ENCODE measurements at regions not wholly inside any gene's neighbourhood (a gene's known extent, or its start where the extent isn't known, plus 50 kb on each side); places are given as distances from the start of the nearest gene placed in this dataset.

DNA sequence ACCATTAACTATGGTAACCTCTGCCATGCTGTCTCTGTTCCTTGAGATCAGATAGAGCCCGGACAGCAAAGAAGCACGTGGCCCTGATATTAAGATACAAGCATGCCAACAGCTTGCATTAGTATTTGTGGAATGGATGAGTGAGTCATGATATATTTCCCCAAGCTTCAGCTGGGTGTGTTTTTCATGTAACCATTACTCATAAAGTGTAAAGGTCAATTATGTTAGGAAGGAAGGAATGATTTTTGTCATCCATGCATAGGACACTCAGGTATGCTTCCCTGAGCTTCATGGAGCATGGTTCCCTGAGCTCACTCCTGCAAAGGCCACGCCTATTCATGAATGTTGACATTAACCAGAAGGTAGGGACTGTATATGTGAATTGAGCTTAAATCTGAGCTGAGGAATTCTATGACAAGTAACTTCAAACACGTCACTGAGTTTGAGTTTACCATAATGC, 74.6 kb downstream of the ARL4C start:
- Mint-ChIP-seq H3K4me1 (peaks cover 66% of the 10 kb centered on the region), H3K36me3 (ENCODE audit: low read depth) (peaks cover 7% of the 10 kb centered on the region), H3K4me3 (peak overlapping the region; percentile 65), H3K9me3 (peaks cover 8% of the 10 kb centered on the region), H3K27me3 (no peaks in the 10 kb centered on the region), H3K27ac (peak overlapping the region; percentile 79)
- DNase-seq, result no peak
- intact Hi-C loops (cut with micrococcal nuclease), result loop anchor here (2.0 to 5.0 kb wide), 4 partner anchors 22 to 150 kb away; no protein-coding TSS in a partner anchor

DNA sequence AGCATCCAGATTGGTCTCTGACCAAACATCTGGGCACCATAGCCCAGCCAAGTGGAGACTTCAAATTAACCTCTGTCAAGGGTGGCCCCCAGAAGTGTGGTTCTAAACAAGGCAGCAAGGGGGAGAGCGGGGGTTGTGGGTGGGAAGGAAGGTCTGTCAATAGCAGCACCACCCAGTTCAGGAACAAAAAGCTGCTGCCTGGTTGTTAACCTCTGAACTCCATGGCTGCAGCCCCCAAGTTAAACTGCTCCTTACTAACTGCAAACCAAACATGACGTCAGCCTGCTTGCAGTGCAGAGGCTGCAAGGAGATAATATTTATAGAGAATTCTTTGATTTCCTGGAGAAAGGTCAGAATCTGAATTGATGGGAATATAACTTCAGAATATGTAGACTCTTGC, 76.5 kb downstream of the ARL4C start:
- intact Hi-C loops (cut with micrococcal nuclease), result loop anchor here (5.0 kb wide), 1 partner anchor 148 kb away; no protein-coding TSS in a partner anchor
- Mint-ChIP-seq H3K4me3 (no peak overlapping the region), H3K4me1 (peaks cover 51% of the 10 kb centered on the region), H3K27ac (no peak overlapping the region), H3K36me3 (ENCODE audit: low read depth) (peaks cover 8% of the 10 kb centered on the region), H3K27me3 (no peaks in the 10 kb centered on the region), H3K9me3 (peaks cover 9% of the 10 kb centered on the region)
- DNase-seq, result no peak

DNA sequence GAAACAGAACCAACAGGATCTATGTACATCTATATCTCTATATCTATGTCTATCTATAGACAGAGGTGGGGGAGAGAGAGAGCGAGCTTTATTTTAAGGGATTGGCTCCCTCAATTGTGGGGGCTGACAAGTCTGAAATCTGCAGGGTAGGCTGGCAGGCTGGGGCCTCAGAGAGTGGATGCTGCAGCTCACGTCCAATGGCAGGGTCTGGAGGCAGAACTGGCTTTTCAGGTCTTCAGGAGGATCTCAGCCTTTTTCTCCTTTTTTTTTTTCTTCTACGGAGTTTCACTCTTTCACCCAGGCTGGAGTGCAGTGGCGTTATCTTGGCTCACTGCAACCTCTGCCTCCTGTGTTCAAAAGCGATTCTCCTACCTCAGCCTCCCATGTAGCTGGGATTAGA, 77.2 kb downstream of the ARL4C start:
- DNase-seq, result no peak
- Mint-ChIP-seq H3K4me1 (peaks cover 48% of the 10 kb centered on the region), H3K36me3 (ENCODE audit: low read depth) (peaks cover 8% of the 10 kb centered on the region), H3K4me3 (no peak overlapping the region), H3K27me3 (no peaks in the 10 kb centered on the region), H3K27ac (no peak overlapping the region), H3K9me3 (peaks cover 15% of the 10 kb centered on the region)
- intact Hi-C loops (cut with micrococcal nuclease), result loop anchor here (5.0 kb wide), 1 partner anchor 147 kb away; no protein-coding TSS in a partner anchor

DNA sequence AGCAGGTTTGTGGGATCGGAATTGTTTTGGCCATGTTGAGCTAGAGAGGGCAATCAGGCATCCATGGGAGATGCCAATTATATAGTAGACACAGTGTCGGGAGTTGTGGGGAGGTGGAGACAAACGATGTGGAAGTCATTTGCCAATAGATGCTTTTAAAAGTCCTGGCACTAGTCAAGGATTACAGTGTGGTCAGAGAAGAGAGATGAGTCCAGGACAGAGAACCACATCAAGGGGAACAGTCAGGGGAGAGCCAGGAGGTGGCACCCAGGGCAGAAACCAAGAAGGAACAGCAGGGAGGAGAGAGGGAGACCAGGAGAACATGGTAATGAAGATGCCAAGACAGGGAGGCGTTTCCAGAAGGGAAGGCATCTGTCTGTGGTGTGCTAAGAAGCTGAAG, 81.2 kb downstream of the ARL4C start:
- Mint-ChIP-seq H3K4me3 (no peak overlapping the region), H3K36me3 (ENCODE audit: low read depth) (peaks cover 8% of the 10 kb centered on the region), H3K27ac (no peak overlapping the region), H3K27me3 (no peaks in the 10 kb centered on the region), H3K9me3 (peaks cover 15% of the 10 kb centered on the region), H3K4me1 (peaks cover 22% of the 10 kb centered on the region)
- intact Hi-C loops (cut with micrococcal nuclease), result no loop called here
- no peak for DNase-seq

DNA sequence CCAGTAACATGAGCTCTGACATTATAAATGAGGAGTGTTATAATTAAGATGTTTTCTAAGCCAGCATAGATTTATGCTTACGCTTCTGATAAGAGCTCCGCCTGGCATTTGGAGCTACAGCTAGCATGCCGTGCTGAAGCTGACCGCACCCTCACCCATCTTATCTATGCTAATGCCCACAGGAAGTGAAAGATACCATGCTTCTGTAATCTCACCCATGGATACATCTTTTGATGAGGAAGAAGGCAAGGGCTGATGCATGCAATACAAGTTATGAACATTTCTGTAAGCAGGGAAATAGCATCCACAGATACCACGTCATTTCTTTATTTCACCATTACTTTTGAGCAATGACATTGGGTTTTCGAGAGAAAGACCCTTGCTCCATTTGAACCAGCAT, 82.3 kb downstream of the ARL4C start:
- Mint-ChIP-seq H3K27me3 (no peaks in the 10 kb centered on the region), H3K27ac (no peak overlapping the region), H3K4me1 (peaks cover 24% of the 10 kb centered on the region), H3K36me3 (ENCODE audit: low read depth) (peaks cover 8% of the 10 kb centered on the region), H3K4me3 (no peak overlapping the region), H3K9me3 (peaks cover 19% of the 10 kb centered on the region)
- intact Hi-C loops (cut with micrococcal nuclease), result no loop called here
- DNase-seq, result no peak

DNA sequence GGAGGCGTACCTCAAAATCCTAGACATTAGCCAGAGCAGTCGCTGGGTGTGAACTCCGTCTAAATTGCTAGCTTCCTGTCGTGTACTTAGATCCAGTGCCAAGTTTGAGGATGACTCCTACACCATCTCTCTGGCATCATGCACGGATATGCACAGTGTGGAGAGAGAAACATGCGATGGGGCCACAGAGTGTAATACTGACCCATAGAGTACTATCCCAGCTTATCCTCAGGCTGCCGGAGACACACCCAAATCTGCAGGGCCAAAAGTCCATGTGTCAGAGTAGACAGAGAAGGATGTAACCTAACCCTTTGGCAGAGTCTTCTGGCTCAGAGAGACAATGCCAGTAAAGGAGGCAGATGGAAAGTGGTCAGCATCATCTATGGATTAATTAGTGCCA, 84.2 kb downstream of the ARL4C start:
- Mint-ChIP-seq H3K4me3 (no peak overlapping the region), H3K27ac (no peak overlapping the region), H3K27me3 (no peaks in the 10 kb centered on the region), H3K9me3 (peaks cover 11% of the 10 kb centered on the region), H3K36me3 (ENCODE audit: low read depth) (peaks cover 2% of the 10 kb centered on the region), H3K4me1 (peaks cover 22% of the 10 kb centered on the region)
- no peak for DNase-seq
- intact Hi-C loops (cut with micrococcal nuclease), result no loop called here

DNA sequence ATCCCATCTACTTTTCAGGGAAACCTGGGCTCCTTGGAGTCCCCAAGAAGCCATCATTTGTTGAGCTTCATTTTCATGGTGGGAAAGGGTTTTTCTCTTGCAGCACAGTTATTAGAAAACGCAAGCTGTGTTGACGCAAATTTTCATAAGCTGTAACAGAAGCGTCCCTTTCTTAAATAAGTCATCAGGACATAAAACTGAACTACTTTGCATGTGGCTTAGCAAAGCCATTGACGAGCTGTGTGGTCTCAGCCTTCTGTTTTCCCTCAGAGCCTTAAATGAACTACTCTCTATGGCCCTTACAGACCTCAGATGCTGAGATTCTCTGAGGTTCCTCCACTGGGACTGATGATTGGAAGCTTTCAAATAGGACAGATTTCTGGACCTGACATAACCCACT, 85.1 kb downstream of the ARL4C start:
- no peak overlapping the region for H3K27ac Mint-ChIP-seq
- peaks cover 22% of the 10 kb centered on the region for H3K4me1 Mint-ChIP-seq
- DNase-seq, result no peak
- H3K9me3 Mint-ChIP-seq, result peaks cover 11% of the 10 kb centered on the region
- no peaks in the 10 kb centered on the region for H3K27me3 Mint-ChIP-seq
- H3K36me3 Mint-ChIP-seq (ENCODE audit: low read depth), result no peaks in the 10 kb centered on the region
- no peak overlapping the region for H3K4me3 Mint-ChIP-seq
- intact Hi-C loops (cut with micrococcal nuclease), result no loop called here

DNA sequence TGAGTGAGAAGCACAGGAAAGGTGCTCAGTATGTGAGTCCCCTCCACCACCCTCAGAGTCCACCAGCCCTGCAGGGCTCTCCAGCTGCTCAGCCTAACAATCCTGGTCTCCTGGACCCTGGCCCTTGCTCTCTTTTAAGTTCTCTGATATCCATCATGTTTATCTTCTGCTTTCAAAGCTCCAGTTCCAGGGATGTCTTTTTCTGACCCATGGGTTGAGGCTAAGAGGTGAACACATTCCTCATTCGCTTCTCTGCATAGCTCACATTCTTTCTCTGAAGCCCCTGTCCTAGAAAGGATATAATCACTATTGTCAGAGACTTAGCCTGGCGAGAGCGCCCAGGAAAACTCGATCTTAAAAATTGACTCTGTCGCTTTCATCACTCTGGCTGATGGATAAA, 86.4 kb downstream of the ARL4C start:
- Mint-ChIP-seq H3K36me3 (ENCODE audit: low read depth) (no peaks in the 10 kb centered on the region), H3K27me3 (no peaks in the 10 kb centered on the region), H3K9me3 (peaks cover 11% of the 10 kb centered on the region), H3K27ac (no peak overlapping the region), H3K4me3 (no peak overlapping the region), H3K4me1 (peaks cover 23% of the 10 kb centered on the region)
- intact Hi-C loops (cut with micrococcal nuclease), result no loop called here
- no peak for DNase-seq

DNA sequence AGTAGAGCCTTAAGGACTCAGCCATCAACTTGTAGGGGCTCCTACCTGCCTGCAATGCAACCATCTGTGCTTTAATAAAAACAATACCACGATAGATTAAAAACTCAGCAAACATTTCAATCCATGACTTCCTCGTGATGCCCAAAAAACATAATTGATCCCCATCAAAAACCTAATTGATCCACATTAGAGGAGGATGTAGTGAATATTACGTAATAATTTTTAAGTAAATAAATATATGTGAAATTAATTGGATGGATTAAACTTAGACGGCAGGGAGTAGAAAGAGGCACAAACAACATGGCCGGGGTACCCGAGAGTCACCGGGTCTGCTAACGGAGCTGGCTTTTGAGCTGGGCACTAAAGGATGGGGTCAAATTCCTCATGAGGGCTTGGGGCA, 87.3 kb downstream of the ARL4C start:
- Mint-ChIP-seq H3K4me3 (no peak overlapping the region), H3K9me3 (peaks cover 4% of the 10 kb centered on the region), H3K4me1 (peaks cover 24% of the 10 kb centered on the region), H3K36me3 (ENCODE audit: low read depth) (no peaks in the 10 kb centered on the region), H3K27ac (no peak overlapping the region), H3K27me3 (no peaks in the 10 kb centered on the region)
- intact Hi-C loops (cut with micrococcal nuclease), result no loop called here
- no peak for DNase-seq

DNA sequence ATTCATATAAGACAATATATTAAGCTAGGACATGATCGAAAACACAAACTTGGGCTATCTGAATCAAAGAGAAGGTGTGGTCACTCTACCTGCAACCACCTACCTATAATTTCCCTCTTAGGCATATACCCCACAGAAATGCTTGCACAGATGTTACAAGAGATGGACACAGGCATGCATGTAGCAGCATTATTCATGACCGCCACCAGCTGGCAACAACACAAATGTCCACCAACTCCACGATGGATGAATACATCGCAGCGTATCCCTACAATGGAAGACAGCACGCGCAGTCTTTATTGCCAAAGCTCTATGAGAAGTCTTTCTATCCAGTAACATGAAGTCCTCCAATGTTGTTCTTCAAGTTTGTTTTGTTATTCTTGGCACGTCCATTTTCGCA, 90.8 kb downstream of the ARL4C start:
- no peak for DNase-seq
- H3K27me3 Mint-ChIP-seq, result no peaks in the 10 kb centered on the region
- H3K27ac Mint-ChIP-seq, result no peak overlapping the region
- no peaks in the 10 kb centered on the region for H3K36me3 Mint-ChIP-seq (ENCODE audit: low read depth)
- H3K4me1 Mint-ChIP-seq, result peaks cover 43% of the 10 kb centered on the region
- intact Hi-C loops (cut with micrococcal nuclease), result no loop called here
- no peak overlapping the region for H3K4me3 Mint-ChIP-seq
- H3K9me3 Mint-ChIP-seq, result peaks cover 4% of the 10 kb centered on the region

DNA sequence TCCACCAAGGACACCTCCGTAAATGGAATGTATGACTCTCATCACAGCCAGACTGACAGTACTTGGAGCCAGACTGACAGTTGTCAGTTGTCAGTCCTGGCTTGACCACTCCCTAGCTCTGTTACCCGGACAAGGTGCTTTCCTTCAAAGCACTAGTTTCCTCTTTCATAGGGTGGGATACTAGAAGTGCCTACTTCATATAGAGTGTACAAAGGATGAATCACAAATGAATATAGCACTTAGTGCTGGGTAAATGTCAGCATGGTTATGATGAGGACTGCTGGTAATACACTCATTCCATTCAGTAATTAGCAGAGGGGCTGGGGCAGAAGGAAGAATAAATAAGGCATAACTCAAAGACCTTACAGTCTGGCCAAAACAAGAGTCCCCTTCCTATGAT, 91.4 kb downstream of the ARL4C start:
- intact Hi-C loops (cut with micrococcal nuclease), result no loop called here
- no peaks in the 10 kb centered on the region for H3K27me3 Mint-ChIP-seq
- no peak overlapping the region for H3K27ac Mint-ChIP-seq
- H3K4me3 Mint-ChIP-seq, result no peak overlapping the region
- no peak for DNase-seq
- peaks cover 45% of the 10 kb centered on the region for H3K4me1 Mint-ChIP-seq
- H3K36me3 Mint-ChIP-seq (ENCODE audit: low read depth), result no peaks in the 10 kb centered on the region
- H3K9me3 Mint-ChIP-seq, result peaks cover 4% of the 10 kb centered on the region

DNA sequence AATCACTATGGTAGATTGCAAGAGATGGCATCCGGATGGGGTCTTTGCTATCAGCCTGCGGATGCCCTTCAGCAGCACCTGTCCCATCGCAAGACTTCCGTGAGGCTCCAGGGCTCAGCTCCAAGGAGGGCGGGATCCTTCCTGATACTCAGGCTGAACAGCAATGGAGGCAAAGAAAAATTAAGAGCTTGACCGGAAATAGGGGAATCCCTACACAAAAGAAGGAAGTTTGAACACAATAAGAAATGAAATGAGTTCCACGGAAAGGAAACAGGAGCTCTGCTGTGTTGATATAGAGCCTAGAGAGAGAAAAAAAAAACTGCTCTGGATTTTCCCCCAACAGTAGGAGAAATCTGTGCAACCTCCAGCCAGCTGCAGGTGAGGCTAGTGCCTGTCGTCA, 91.9 kb downstream of the ARL4C start:
- H3K4me3 Mint-ChIP-seq, result no peak overlapping the region
- H3K27me3 Mint-ChIP-seq, result no peaks in the 10 kb centered on the region
- peaks cover 42% of the 10 kb centered on the region for H3K4me1 Mint-ChIP-seq
- intact Hi-C loops (cut with micrococcal nuclease), result no loop called here
- no peak overlapping the region for H3K27ac Mint-ChIP-seq
- no peak for DNase-seq
- no peaks in the 10 kb centered on the region for H3K9me3 Mint-ChIP-seq
- no peaks in the 10 kb centered on the region for H3K36me3 Mint-ChIP-seq (ENCODE audit: low read depth)

DNA sequence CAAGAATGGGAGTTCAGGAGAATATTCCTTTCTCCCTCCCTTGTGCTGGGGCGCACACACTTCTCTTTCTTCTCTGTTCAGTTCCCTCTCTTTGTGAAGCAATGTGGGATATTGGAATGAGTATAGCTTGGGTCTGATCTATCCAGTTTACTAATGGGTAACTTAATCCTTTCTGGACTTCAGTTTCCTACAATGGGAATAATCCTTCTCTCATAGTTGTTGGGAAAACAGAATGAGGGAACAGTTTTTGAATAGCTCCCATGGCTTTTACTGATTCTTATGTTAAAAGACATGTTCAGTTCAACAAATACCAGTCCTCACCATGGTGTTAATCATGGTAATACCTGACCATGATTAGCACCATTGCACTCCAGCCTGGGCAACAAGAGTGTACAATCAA, 93.1 kb downstream of the ARL4C start:
- Mint-ChIP-seq H3K4me3 (no peak overlapping the region), H3K27ac (peak overlapping the region; percentile 48), H3K36me3 (ENCODE audit: low read depth) (peaks cover 2% of the 10 kb centered on the region), H3K27me3 (no peaks in the 10 kb centered on the region), H3K9me3 (no peaks in the 10 kb centered on the region), H3K4me1 (peaks cover 45% of the 10 kb centered on the region)
- intact Hi-C loops (cut with micrococcal nuclease), result no loop called here
- DNase-seq, result no peak

DNA sequence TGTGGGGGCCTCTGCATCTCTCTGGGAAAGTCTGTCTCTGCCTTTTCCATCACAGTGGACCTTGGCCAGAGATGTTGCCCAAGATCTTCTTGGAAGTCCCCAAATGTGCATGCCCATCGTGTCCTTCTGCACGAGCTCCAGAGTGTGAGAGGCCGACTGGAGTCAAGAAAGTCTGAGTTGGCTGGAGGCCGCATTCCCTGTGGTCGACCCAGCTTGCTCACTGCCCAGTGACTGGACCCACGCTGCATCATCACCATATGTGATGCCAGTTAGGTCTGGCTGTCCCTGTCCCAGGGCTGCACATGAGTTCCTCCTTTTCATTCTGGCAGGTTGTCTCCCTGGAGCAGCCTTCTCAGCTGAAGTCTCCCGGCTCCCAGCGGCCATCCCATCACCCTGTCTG, 93.8 kb downstream of the ARL4C start:
- Mint-ChIP-seq H3K27ac (peak overlapping the region; percentile 74), H3K36me3 (ENCODE audit: low read depth) (peaks cover 2% of the 10 kb centered on the region), H3K27me3 (no peaks in the 10 kb centered on the region), H3K4me1 (peaks cover 48% of the 10 kb centered on the region), H3K9me3 (no peaks in the 10 kb centered on the region), H3K4me3 (no peak overlapping the region)
- intact Hi-C loops (cut with micrococcal nuclease), result no loop called here
- DNase-seq, result no peak

DNA sequence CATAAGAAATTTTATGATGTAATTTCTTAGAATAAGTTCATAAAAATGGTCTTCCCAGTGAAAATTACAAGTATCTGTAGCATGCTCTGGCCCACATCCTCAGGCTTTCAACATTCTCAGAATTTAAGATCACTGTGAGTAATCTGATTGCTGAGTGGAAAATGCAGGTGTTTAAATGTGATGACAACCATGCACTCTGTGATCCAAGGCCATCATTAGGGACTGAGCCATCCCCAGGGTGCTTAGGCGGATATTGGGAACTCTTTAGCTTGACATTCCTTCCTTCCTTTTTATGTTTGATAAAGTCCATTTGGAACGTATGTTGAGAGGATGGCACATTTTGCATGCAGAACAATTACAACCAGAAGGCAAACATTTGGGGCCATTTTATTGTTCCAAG, 95.5 kb downstream of the ARL4C start:
- Mint-ChIP-seq H3K4me1 (peaks cover 48% of the 10 kb centered on the region), H3K36me3 (ENCODE audit: low read depth) (peaks cover 2% of the 10 kb centered on the region), H3K27ac (peak overlapping the region; percentile 84), H3K27me3 (no peaks in the 10 kb centered on the region), H3K4me3 (peak overlapping the region; percentile 11), H3K9me3 (no peaks in the 10 kb centered on the region)
- peak; percentile 72 for DNase-seq
- intact Hi-C loops (cut with micrococcal nuclease), result loop anchor here (1.0 to 2.0 kb wide), 2 partner anchors 21 to 109 kb away; no protein-coding TSS in a partner anchor
